Ovary (tissue), 7 donors: ENCODE measurements at regions not wholly inside any gene's neighbourhood (a gene's known extent, or its start where the extent isn't known, plus 50 kb on each side); places are given as distances from the start of the nearest gene placed in this dataset.
"Not testable (repeated sequence)": the region's sequence is repeated elsewhere in the genome, so short reads cannot be mapped to it uniquely, and the experiment has no call there.

Source experiments
- DNase-seq, 5 donors: peaks; one replicate each; pipeline ENCODE4 v3.0.0-alpha.2; 2019 to 2020
- H3K27ac ChIP-seq, 2 donors: fragments of 200-600 bp; one replicate each; pipeline versions ENCODE4 v1.5.1 to v1.8.0; 2019 to 2022
- H3K27me3 ChIP-seq: fragments of 200-600 bp; one replicate; pipeline ENCODE4 v1.8.0; 2022
- H3K36me3 ChIP-seq: fragments of 200-600 bp; sonication (generic); one replicate; pipeline ENCODE4 v1.5.1; 2019
- H3K4me1 ChIP-seq: one replicate; pipeline ENCODE4 v1.8.1; 2013; ENCODE audit warnings: mild to moderate bottlenecking, moderate library complexity; ENCODE audit not compliant: insufficient read depth
- H3K4me3 ChIP-seq: fragments of 200-600 bp; sonication (generic); one replicate; pipeline ENCODE4 v1.5.1; 2017
- H3K9me3 ChIP-seq, 2 donors: fragments of 200-600 bp in 1 of 2; sonication (generic) in 1 of 2; one replicate each; pipeline versions ENCODE4 v1.5.1 to v1.8.1; 2013 to 2019; ENCODE audit warnings: mild to moderate bottlenecking in 1 of 2, moderate library complexity in 1 of 2
- CTCF ChIP-seq, 3 donors: fragments of 450-650 bp in 2 of 3; fragments of 200-600 bp in 1 of 3; IDR thresholded peaks; one replicate each; pipeline versions ENCODE4 v1.5.1 to v1.8.0; 2016 to 2022; ENCODE audit warnings: antibody characterized with exemption in 3 of 3, mild to moderate bottlenecking in 1 of 3
- EP300 ChIP-seq: sonication (generic); formaldehyde crosslinking; IDR thresholded peaks from one replicate; pipeline ENCODE4 v1.6.1; 2017; ENCODE audit warnings: antibody characterized with exemption
- POLR2A ChIP-seq: fragments of 450-650 bp; IDR thresholded peaks from one replicate; pipeline ENCODE4 v1.6.1; 2017; ENCODE audit warnings: antibody characterized with exemption, mild to moderate bottlenecking, moderate library complexity
- WGBS, 3 donors: extraction: QIAGEN DNeasy Blood & Tissue Kit in 1 of 3; methylation state at CpG; one replicate each; pipeline versions ENCODE4 v1.1.5 to v1.1.7; 2013 to 2017; 5-methylcytosine and 5-hydroxymethylcytosine counted together
- intact Hi-C, 4 donors: fragments of 100-400 bp; cut with DNase I; formaldehyde crosslinking; loops; one replicate each; pipeline versions ENCODE4 v1.11.0 to v1.15.1; 2022 to 2023
- donor health status: DM: no; HTN: no; CAD: no; lungs with moderate emphysema.
- donor health status: DM: no; HTN: no; CAD: no.
- donor health status: Bipolar disorder and iron deficiency.
- donor health status: DM: no; HTN: no; CAD: no.
- donor health status: DM: yes; HTN: yes; CAD: no.

- WGBS, 3 donors = 22 to 37% (median 23%) methylated on average over 6 of the region's 6 CpGs
- Histone ChIP-seq H3K36me3 (no peaks in the 10 kb centered on the region), H3K27me3 (no peaks in the 10 kb centered on the region), H3K4me1 (no peaks in the 10 kb centered on the region), H3K9me3 (no peaks in the 10 kb centered on the region), H3K27ac (no peak overlapping the region), H3K4me3 (no peak overlapping the region)
- no peak for DNase-seq
- intact Hi-C loops = no loop called here
- no peak for TF ChIP-seq CTCF (IDR thresholded peaks at IDR 0.05)
- TF ChIP-seq POLR2A = no peak
- no peak for TF ChIP-seq EP300
These were observed 217.8 kb downstream of the SHOX start for GRCh38 chrX:848386-848785.

GRCh38 chrX:843306-843705, 212.7 kb downstream of the SHOX start:
- Histone ChIP-seq H3K36me3 (no peaks in the 10 kb centered on the region), H3K9me3 (no peaks in the 10 kb centered on the region), H3K27me3 (no peaks in the 10 kb centered on the region), H3K4me1 (no peaks in the 10 kb centered on the region), H3K4me3 (no peak overlapping the region), H3K27ac (no peak overlapping the region)
- TF ChIP-seq EP300 (no peak), CTCF (IDR thresholded peaks at IDR 0.05) (no peak), POLR2A (no peak)
- WGBS, 3 donors = 54 to 65% (median 60%) methylated on average over 13 of the region's 13 CpGs
- DNase-seq = no peak
- intact Hi-C loops = no loop called here

GRCh38 chrX:840556-840955, 210.0 kb downstream of the SHOX start:
- H3K9me3 ChIP-seq = peaks cover 0 to 10% of the 10 kb centered on the region in 2 donors
- no peaks in the 10 kb centered on the region for H3K27me3 ChIP-seq
- 74 to 78% (median 74%) methylated on average over 13 of the region's 13 CpGs for WGBS, 3 donors
- no peaks in the 10 kb centered on the region for H3K4me1 ChIP-seq
- DNase-seq = no peak
- no peak overlapping the region for H3K4me3 ChIP-seq
- intact Hi-C loops = no loop called here
- TF ChIP-seq EP300 = no peak
- TF ChIP-seq POLR2A = no peak
- no peak for TF ChIP-seq CTCF (IDR thresholded peaks at IDR 0.05)
- H3K27ac ChIP-seq = no peak overlapping the region
- no peaks in the 10 kb centered on the region for H3K36me3 ChIP-seq

GRCh38 chrX:838666-839065, 208.1 kb downstream of the SHOX start:
- peaks cover 0 to 10% of the 10 kb centered on the region in 2 donors for H3K9me3 ChIP-seq
- intact Hi-C loops, H3K27me3 ChIP-seq, H3K4me1 ChIP-seq, H3K27ac ChIP-seq, DNase-seq, H3K36me3 ChIP-seq, H3K4me3 ChIP-seq: not testable (repeated sequence)
- WGBS, 3 donors = 19 to 36% (median 19%) methylated on average over 12 to 13 of the region's 13 CpGs

GRCh38 chrX:835857-836256, 205.3 kb downstream of the SHOX start:
- WGBS, 3 donors = 90 to 96% (median 94%) methylated on average over 3 of the region's 3 CpGs

GRCh38 chrX:830532-830931, 199.9 kb downstream of the SHOX start:
- Histone ChIP-seq H3K9me3 (no peaks in the 10 kb centered on the region), H3K27ac (no peak overlapping the region), H3K36me3 (no peaks in the 10 kb centered on the region), H3K27me3 (no peaks in the 10 kb centered on the region), H3K4me3 (no peak overlapping the region), H3K4me1 (no peaks in the 10 kb centered on the region)
- WGBS, 3 donors = 26 to 36% (median 32%) methylated on average over 6 of the region's 6 CpGs
- no peak for DNase-seq
- TF ChIP-seq EP300 = no peak
- TF ChIP-seq CTCF (IDR thresholded peaks at IDR 0.05) = no peak
- TF ChIP-seq POLR2A = no peak
- intact Hi-C loops = no loop called here

More at GRCh38 chrX:835857-836256, 205.3 kb downstream of the SHOX start:
- DNase-seq, H3K27ac ChIP-seq, H3K4me3 ChIP-seq, H3K36me3 ChIP-seq, H3K27me3 ChIP-seq, H3K4me1 ChIP-seq, intact Hi-C loops: not testable (repeated sequence)
- peaks cover 0 to 10% of the 10 kb centered on the region in 2 donors for H3K9me3 ChIP-seq
